ENCODE measurements at regions not wholly inside any gene's neighbourhood (a gene's known extent, or its start where the extent isn't known, plus 50 kb on each side); places are given as distances from the start of the nearest gene placed in this dataset.

DNA sequence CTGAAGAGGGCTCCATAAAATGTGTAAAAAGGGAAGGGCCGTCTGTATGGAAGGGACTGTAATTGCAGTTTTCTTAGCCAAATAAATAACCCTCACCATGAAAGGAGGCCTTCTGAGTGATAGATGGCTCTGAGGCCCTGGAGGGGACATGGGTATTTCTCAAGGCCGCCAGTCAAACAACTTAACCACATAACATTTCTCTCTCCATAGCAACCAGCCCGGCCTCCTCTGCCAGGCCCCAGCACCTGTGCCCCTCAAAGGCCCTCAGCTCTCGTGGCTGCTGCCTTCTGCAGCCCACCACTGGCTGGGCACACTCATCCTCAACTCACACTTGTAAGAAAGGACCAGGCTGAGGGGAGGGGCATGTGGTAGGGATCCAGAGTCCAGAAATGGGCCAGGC is 57.0 kb upstream of the GJB5 start:
- DNase-seq, result no peak
- no peaks in the 10 kb centered on the region for H3K36me3 ChIP-seq
- no peaks in the 10 kb centered on the region for H3K9me3 ChIP-seq
- 51% methylated on average over 4 of the region's 4 CpGs; no CpG with 5 or more reads in 1 of the 2 donors for WGBS, 2 donors (ENCODE audit: low coverage in 1 of 2)
- H3K27me3 ChIP-seq, result peaks cover 1% of the 10 kb centered on the region
- no peak overlapping the region for H3K4me3 ChIP-seq
- no peaks in the 10 kb centered on the region for H3K4me1 ChIP-seq
- no peak for TF ChIP-seq POLR2AphosphoS5 (IDR thresholded peaks at IDR 0.05)
- TF ChIP-seq, protein P1, sequence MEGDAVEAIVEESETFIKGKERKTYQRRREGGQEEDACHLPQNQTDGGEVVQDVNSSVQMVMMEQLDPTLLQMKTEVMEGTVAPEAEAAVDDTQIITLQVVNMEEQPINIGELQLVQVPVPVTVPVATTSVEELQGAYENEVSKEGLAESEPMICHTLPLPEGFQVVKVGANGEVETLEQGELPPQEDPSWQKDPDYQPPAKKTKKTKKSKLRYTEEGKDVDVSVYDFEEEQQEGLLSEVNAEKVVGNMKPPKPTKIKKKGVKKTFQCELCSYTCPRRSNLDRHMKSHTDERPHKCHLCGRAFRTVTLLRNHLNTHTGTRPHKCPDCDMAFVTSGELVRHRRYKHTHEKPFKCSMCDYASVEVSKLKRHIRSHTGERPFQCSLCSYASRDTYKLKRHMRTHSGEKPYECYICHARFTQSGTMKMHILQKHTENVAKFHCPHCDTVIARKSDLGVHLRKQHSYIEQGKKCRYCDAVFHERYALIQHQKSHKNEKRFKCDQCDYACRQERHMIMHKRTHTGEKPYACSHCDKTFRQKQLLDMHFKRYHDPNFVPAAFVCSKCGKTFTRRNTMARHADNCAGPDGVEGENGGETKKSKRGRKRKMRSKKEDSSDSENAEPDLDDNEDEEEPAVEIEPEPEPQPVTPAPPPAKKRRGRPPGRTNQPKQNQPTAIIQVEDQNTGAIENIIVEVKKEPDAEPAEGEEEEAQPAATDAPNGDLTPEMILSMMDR (IDR thresholded peaks at IDR 0.05), result no peak
- TF ChIP-seq POLR2A (IDR thresholded peaks at IDR 0.05), result no peak
- TF ChIP-seq EP300 (IDR thresholded peaks at IDR 0.05; ENCODE audit: low read depth), result no peak
- in situ Hi-C loops (cut with MboI; ENCODE audit: low pct_ligation_motif_present in 1 of 4, low pct_unique_long_range_greater_than_20kb in 1 of 4, low sequenced_read_pairs in 3 of 4) (no loop called here), intact Hi-C loops (cut with DNase I; ENCODE audit: low total_unique reads) (no loop called here)
- no peak overlapping the region for H3K27ac ChIP-seq

DNA sequence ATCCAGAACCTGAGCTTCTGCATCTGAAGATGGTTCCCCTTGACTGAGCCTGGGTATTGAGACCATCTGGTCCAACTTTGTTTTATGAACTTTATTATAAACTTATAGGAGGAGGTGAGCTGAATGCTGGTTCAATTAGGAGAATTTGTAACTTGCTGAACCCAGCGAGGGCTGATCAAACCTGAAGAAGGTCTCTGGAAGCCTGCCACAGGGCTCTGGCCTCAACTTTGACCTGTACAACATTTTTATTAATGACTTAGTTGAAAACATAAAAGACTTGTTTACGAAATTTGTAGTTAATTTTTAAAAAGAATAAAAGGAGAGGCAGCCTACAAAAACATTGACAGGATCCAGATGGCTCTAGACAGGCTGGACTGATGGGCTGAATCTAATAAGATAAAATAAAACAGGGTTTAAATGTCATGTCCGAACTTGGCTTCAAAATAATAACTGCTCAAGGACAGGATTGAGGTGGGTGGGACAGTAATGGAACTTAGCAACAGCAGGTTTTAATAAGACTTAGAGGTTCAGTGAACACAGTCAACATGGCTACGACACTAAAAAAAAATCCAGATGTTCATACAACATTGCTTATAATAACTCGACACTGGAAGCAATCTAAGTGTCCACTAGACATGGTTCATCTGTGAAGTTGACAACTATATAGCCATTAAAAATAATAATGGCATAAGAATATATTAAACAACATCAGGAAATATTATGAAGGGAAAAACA is 53.4 kb upstream of the GJB5 start:
- TF ChIP-seq POLR2A (IDR thresholded peaks at IDR 0.05) (no peak), EP300 (IDR thresholded peaks at IDR 0.05; ENCODE audit: low read depth) (no peak), POLR2AphosphoS5 (IDR thresholded peaks at IDR 0.05) (no peak)
- TF ChIP-seq, protein P1 (IDR thresholded peaks at IDR 0.05), result no peak
- Histone ChIP-seq H3K36me3 (no peaks in the 10 kb centered on the region), H3K4me3 (no peak overlapping the region), H3K27me3 (peaks cover 29% of the 10 kb centered on the region), H3K27ac (no peak overlapping the region), H3K4me1 (no peaks in the 10 kb centered on the region), H3K9me3 (no peaks in the 10 kb centered on the region)
- in situ Hi-C loops (cut with MboI; ENCODE audit: low pct_ligation_motif_present in 1 of 4, low pct_unique_long_range_greater_than_20kb in 1 of 4, low sequenced_read_pairs in 3 of 4), result no loop called here
- intact Hi-C loops (cut with DNase I; ENCODE audit: low total_unique reads), result no loop called here
- 56 to 57% methylated on average over 4 to 5 of the region's 5 CpGs for WGBS, 2 donors (ENCODE audit: low coverage in 1 of 2)
- DNase-seq, result no peak

Small RNA genes in the stretch of these regions (small RNA-seq; reads per million reads assigned to genes)
- gene MIR552, result 1.7 to 23.7 (median 12.0) reads per million in 4 donors
